LNCaP clone FGC (cell line): ENCODE measurements at regions not wholly inside any gene's neighbourhood (a gene's known extent, or its start where the extent isn't known, plus 50 kb on each side); places are given as distances from the start of the nearest gene placed in this dataset.

Experiments
- DNase-seq: peaks from one replicate; pipeline ENCODE4 v3.0.0-alpha.2; 2011; ENCODE audit warnings: low read depth
- H3K4me3 ChIP-seq: 2 replicates; pipeline ENCODE4 v1.5.1; 2011; ENCODE audit warnings: mild to moderate bottlenecking, low read depth, low read length, control low read depth
- TF ChIP-seq, protein P1 (sequence below): IDR thresholded peaks from 2 replicates; pipeline ENCODE4 v1.5.1; 2012; ENCODE audit warnings: mild to moderate bottlenecking; ENCODE audit not compliant: control insufficient read depth, insufficient read depth; ENCODE audit errors: extremely low read depth

DNA sequence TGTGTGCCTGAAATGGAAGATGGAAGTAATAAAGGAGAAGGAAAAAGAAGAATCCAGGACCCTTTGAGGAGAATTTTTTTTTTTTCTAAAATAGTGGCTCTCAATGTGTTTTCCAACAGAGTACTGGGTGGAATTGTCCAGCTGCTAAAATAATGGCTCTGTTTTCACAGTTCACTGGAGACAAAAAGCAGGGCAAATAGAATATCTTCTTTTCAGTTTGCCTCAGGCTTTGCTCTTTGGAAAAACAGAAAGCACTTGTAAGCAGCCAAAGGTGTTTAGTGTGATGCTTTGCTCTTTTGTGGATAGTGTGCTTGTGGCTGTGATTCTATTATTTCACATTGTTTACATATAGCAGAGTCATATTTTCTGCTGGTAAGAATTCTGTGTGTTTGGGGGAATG is 77.4 kb upstream of the MROH9 start:
- DNase-seq, result no peak
- TF ChIP-seq, protein P1, sequence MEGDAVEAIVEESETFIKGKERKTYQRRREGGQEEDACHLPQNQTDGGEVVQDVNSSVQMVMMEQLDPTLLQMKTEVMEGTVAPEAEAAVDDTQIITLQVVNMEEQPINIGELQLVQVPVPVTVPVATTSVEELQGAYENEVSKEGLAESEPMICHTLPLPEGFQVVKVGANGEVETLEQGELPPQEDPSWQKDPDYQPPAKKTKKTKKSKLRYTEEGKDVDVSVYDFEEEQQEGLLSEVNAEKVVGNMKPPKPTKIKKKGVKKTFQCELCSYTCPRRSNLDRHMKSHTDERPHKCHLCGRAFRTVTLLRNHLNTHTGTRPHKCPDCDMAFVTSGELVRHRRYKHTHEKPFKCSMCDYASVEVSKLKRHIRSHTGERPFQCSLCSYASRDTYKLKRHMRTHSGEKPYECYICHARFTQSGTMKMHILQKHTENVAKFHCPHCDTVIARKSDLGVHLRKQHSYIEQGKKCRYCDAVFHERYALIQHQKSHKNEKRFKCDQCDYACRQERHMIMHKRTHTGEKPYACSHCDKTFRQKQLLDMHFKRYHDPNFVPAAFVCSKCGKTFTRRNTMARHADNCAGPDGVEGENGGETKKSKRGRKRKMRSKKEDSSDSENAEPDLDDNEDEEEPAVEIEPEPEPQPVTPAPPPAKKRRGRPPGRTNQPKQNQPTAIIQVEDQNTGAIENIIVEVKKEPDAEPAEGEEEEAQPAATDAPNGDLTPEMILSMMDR, result no peak
- no peak overlapping the region for H3K4me3 ChIP-seq

DNA sequence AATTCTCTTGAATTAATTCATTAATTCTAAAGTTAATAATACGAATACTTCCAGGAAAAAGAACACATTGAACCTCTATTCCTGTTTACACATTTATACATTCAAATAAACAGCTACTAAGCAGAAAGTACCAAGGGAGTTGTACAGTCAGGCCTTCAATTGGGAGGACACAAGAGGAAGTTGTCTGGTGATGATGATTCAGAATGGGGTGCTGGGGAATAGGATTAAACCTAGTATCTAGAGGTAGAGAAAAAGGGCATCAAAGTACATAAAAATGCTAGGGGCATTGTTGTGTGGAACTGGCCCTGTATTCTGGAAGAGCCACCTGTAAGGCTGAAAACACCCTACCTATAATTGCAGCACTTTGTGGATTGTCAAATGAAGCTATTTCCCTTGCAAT is 71.7 kb upstream of the MROH9 start:
- DNase-seq, result no peak
- no peak overlapping the region for H3K4me3 ChIP-seq
- TF ChIP-seq, protein P1, result no peak

DNA sequence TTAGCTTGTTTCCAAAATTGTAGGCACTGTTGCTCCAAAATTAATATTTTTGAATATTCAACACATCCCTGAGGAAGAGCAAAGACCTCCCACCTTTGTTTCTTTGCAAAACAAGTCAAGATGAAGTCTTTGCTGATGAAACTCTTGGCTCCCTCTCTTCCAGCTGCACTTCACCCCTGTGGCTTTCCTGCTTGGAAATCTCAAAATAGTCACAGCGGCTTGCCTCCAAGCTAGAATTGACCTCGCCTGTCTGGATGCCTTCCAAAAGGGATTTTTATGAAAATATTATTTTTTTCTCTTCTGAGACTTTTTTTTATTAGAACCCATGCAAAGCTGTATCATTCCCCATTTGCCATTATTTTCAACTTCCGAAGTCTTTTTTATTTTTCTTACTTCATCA is 71.1 kb upstream of the MROH9 start:
- no peak overlapping the region for H3K4me3 ChIP-seq
- TF ChIP-seq, protein P1, result no peak
- DNase-seq, result no peak

DNA sequence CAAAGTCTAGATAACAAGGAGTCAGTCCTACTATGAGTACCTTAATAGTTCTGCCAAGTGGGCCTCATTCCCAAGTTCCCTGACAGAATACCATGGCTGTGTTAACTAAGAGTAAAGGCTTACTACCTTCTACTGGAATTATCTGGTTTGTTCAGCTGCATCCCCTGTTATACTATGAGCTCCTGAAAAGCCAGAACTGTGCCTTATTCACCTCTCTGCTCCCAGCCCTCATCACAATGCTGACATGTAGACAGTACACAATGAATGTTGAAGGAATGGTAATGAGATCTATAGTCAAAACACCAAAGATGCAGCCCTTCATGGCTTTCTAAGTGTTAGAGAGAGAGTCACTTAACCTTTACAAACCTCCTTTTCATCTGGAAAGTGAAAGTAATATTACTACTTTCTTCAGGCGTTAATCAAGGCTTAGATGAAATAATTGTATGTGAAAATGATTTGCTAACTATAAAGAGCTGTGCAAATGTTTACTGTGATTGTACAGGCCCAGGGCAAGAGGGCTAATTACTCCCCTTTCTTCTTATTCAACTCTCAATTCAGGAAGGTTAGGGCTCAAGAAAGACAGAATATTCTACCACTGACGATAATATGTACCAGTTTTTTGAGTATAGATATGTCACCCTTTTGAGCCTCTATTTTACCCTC is 70.3 kb upstream of the MROH9 start:
- no peak overlapping the region for H3K4me3 ChIP-seq
- TF ChIP-seq, protein P1, result no peak
- no peak for DNase-seq

DNA sequence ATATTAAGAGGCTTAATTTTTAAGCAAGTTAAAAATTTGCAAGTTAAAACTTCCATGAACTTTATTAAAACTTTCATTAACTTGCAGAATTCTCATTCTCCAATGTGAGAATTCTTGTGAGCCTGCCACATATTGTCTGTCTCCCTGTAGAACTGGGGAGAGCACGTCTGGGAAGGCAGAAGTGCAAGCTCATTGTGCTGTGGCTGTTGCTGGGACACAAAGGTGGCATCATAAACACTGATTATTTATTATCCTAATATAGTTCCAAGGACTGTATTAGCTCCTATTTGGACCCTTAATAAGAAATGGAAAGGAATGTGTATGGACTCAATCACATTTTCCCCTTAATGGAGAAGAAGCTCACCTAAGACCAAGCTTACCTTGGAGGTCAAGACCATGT is 68.7 kb upstream of the MROH9 start:
- no peak overlapping the region for H3K4me3 ChIP-seq
- TF ChIP-seq, protein P1, result no peak
- no peak for DNase-seq

DNA sequence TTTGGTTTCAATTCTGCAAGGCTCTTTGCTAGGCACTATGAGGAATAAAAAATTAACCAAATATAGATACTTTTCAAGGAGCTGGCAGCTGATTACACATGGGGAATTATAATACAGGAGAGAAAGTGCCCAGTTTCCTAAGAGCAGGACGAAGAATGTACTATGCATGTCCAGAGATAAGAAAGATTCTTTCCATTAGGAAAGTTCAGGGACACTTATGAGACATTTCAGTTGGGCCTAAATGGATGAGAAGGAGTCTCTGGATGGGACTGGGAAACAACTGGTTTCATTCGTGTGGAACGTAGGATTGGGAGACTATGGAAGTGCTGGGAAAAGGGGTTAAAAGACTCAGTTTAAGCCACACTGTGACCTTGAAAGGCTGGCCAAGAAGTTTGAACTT is 63.5 kb upstream of the MROH9 start:
- no peak overlapping the region for H3K4me3 ChIP-seq
- DNase-seq, result no peak
- TF ChIP-seq, protein P1, result no peak

DNA sequence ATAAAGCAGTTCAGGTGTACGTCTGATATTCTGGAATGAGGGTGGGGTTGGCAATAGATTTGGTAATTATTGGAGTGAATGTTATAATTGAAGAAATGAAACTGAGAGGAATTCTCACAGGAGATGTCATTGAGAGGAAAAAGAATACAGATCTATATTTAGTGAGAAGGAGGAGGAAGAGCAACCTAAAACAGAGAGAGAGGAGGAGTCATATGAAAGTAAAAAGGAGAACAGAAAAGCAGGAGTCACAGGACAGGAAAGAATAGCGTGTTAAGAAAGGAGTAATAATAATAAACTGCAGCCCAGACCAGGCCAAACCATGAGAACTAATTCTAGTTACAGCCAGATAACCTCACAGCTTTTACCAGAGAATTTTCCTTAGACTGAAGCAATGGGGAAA is 62.7 kb upstream of the MROH9 start:
- no peak overlapping the region for H3K4me3 ChIP-seq
- DNase-seq, result no peak
- TF ChIP-seq, protein P1, result no peak
